IPS-NIHi7 (cell line): ENCODE measurements at regions not wholly inside any gene's neighbourhood (a gene's known extent, or its start where the extent isn't known, plus 50 kb on each side); places are given as distances from the start of the nearest gene placed in this dataset.
"Not testable (repeated sequence)": the region's sequence is repeated elsewhere in the genome, so short reads cannot be mapped to it uniquely, and the experiment has no call there.

Experiments
- DNase-seq: peaks from one replicate; pipeline ENCODE4 v3.0.0; 2012; ENCODE audit warnings: mixed read lengths; ENCODE audit errors: extremely low spot score

GRCh38 chr13:21879263-21879914, 208.5 kb downstream of the FGF9 start:
- no peak for DNase-seq

- no peak for DNase-seq
These were observed 211.9 kb downstream of the FGF9 start for GRCh38 chr13:21882766-21883165.

- DNase-seq, result no peak
These were observed 212.8 kb downstream of the FGF9 start for GRCh38 chr13:21883713-21884112.

- DNase-seq, result no peak
These were observed 213.5 kb downstream of the FGF9 start for GRCh38 chr13:21884299-21884909.

GRCh38 chr13:21884965-21885567, 214.2 kb downstream of the FGF9 start:
- DNase-seq, result no peak

GRCh38 chr13:21885714-21886224, 214.9 kb downstream of the FGF9 start:
- no peak for DNase-seq

- no peak for DNase-seq
These were observed 218.8 kb downstream of the FGF9 start for GRCh38 chr13:21889651-21890050.

GRCh38 chr13:21890220-21890619, 219.3 kb downstream of the FGF9 start:
- DNase-seq, result not testable (repeated sequence)

GRCh38 chr13:21894091-21894490, 223.2 kb downstream of the FGF9 start:
- no peak for DNase-seq

GRCh38 chr13:21894703-21895699, 224.1 kb downstream of the FGF9 start:
- no peak for DNase-seq

- no peak for DNase-seq
These were observed 224.9 kb downstream of the FGF9 start for GRCh38 chr13:21895779-21896178.

GRCh38 chr13:21897161-21897560, 226.3 kb downstream of the FGF9 start:
- no peak for DNase-seq

GRCh38 chr13:21898459-21898858, 227.6 kb downstream of the FGF9 start:
- DNase-seq, result no peak

- DNase-seq, result no peak
These were observed 228.1 kb downstream of the FGF9 start for GRCh38 chr13:21898945-21899344.

- DNase-seq, result no peak
These were observed 230.5 kb downstream of the FGF9 start for GRCh38 chr13:21901336-21901735.

GRCh38 chr13:21901811-21902708, 231.2 kb downstream of the FGF9 start:
- DNase-seq, result no peak

GRCh38 chr13:21902709-21903098, 231.8 kb downstream of the FGF9 start:
- no peak for DNase-seq

- DNase-seq, result no peak
These were observed 234.6 kb downstream of the FGF9 start for GRCh38 chr13:21905486-21905885.

GRCh38 chr13:21909331-21909730, 238.5 kb downstream of the FGF9 start:
- DNase-seq, result no peak

- no peak for DNase-seq
These were observed 239.7 kb downstream of the FGF9 start for GRCh38 chr13:21910546-21910945.
